Panc1 (cell line): ENCODE measurements at regions not wholly inside any gene's neighbourhood (a gene's known extent, or its start where the extent isn't known, plus 50 kb on each side); places are given as distances from the start of the nearest gene placed in this dataset.

Source experiments
- ATAC-seq: fragments of 200-7000 bp; cut with Tn5 transposase; 2 replicates; pipeline ENCODE4 v1.9.1; 2020; ENCODE audit warnings: mild to moderate bottlenecking, moderate library complexity
- BruUV-seq: library from RNA; stranded (reverse); fragments of 400-500 nt; replicated peaks from 2 replicates; lab custom pipeline; 2021; lab: Mats Ljungman, UMichigan
- CTCF ChIA-PET: fragments of 300-600 bp; sonication (Branson Sonifier 250); formaldehyde crosslinking; loops from one replicate; lab custom pipeline; 2022; ENCODE audit warnings: antibody characterized with exemption; lab: Charles Lee
- POLR2A ChIA-PET: fragments of 300-600 bp; sonication (Branson Sonifier 250); formaldehyde crosslinking; loops from one replicate; lab custom pipeline; 2022; ENCODE audit warnings: antibody characterized with exemption; lab: Charles Lee
- DNase-seq: peaks from one replicate; pipeline ENCODE4 v3.0.0-alpha.2; 2010; ENCODE audit warnings: low read depth, low spot score
- H3K27ac ChIP-seq: 2 replicates; pipeline ENCODE4 v1.5.1; 2011; ENCODE audit warnings: mild to moderate bottlenecking, low read length, inconsistent platforms
- H3K27me3 ChIP-seq: fragments of 200-500 bp; sonication (Bioruptor generic); 2 replicates; pipeline ENCODE4 v1.6.0; 2014; ENCODE audit warnings: low read length, inconsistent platforms; ENCODE audit not compliant: control insufficient read depth, insufficient read depth
- H3K36me3 ChIP-seq: fragments of 200-500 bp; sonication (Bioruptor generic); 2 replicates; pipeline ENCODE4 v1.5.1; 2014; ENCODE audit warnings: inconsistent platforms, mild to moderate bottlenecking, low read length, moderate library complexity; ENCODE audit not compliant: control insufficient read depth, insufficient read depth
- H3K4me1 ChIP-seq: 2 replicates; pipeline ENCODE4 v1.5.1; 2011; ENCODE audit warnings: inconsistent platforms, mild to moderate bottlenecking, low read length, moderate library complexity; ENCODE audit not compliant: control insufficient read depth, insufficient read depth
- H3K4me3 ChIP-seq, 2 experiments: 2 replicates each; pipeline ENCODE4 v1.5.1; 2011 to 2012; ENCODE audit warnings: low read depth in 2 of 2, low read length in 2 of 2, mild to moderate bottlenecking in 2 of 2, inconsistent platforms in 1 of 2, moderate library complexity in 1 of 2
- H3K9me3 ChIP-seq: fragments of 200-500 bp; sonication (Bioruptor generic); 2 replicates; pipeline ENCODE4 v1.5.1; 2014; ENCODE audit warnings: low read depth, mild to moderate bottlenecking, inconsistent platforms, low read length, moderate library complexity; ENCODE audit not compliant: control insufficient read depth, insufficient read depth
- CTCF ChIP-seq: fragments of 450-650 bp; IDR thresholded peaks from 2 replicates; pipeline ENCODE4 v1.5.1; 2017; ENCODE audit warnings: mild to moderate bottlenecking
- POLR2AphosphoS5 ChIP-seq: IDR thresholded peaks from 2 replicates; pipeline ENCODE4 v1.6.1; 2012; ENCODE audit warnings: mild to moderate bottlenecking, low read depth, low read length, moderate library complexity
- REST ChIP-seq, 2 experiments: IDR thresholded peaks; 2 replicates each; pipeline ENCODE4 v1.6.1; 2011 to 2012; ENCODE audit warnings: low read depth in 2 of 2, control low read depth in 1 of 2, low read length in 1 of 2, mild to moderate bottlenecking in 1 of 2, moderate library complexity in 1 of 2; ENCODE audit not compliant: insufficient read depth in 1 of 2
- SIN3A ChIP-seq: IDR thresholded peaks from 2 replicates; pipeline ENCODE4 v1.6.1; 2012; ENCODE audit warnings: low read depth, mild to moderate bottlenecking, low read length, moderate library complexity, borderline replicate concordance; ENCODE audit not compliant: insufficient read depth
- TCF7L2 ChIP-seq: IDR thresholded peaks from 2 replicates; pipeline ENCODE4 v1.6.1; 2011; ENCODE audit warnings: mild to moderate bottlenecking, low read depth, low read length, inconsistent platforms
- in situ Hi-C: cut with HindIII; loops from 2 replicates; pipeline ENCODE4 v1.10.0; 2016; ENCODE audit warnings: low sequenced_read_pairs, low pct_unique_long_range_greater_than_20kb
- intact Hi-C: fragments of 100-400 bp; cut with micrococcal nuclease; formaldehyde crosslinking; loops from one replicate; pipeline ENCODE4 v1.10.0; 2022; ENCODE audit not compliant: unreplicated experiment

- CTCF ChIA-PET, result no interaction called here
- DNase-seq, result no peak
- Histone ChIP-seq H3K27ac (no peak overlapping the region), H3K27me3 (peaks cover 2% of the 10 kb centered on the region; the same call in 1 of the 2 replicates), H3K36me3 (no peaks in the 10 kb centered on the region), H3K4me1 (no peaks in the 10 kb centered on the region), H3K9me3 (no peaks in the 10 kb centered on the region), H3K4me3 (no peak overlapping the region)
- no TSS peak for BruUV-seq
- intact Hi-C loops (no loop called here), in situ Hi-C loops (no loop called here)
- TF ChIP-seq POLR2AphosphoS5 (no peak), SIN3A (no peak), CTCF (no peak), TCF7L2 (no peak), REST (IDR thresholded peaks at IDR 0.05; ENCODE audit: insufficient read depth in 1 of 2, low read depth in 2 of 2, low read length in 1 of 2) (no peak)
- no peak for ATAC-seq
- POLR2A ChIA-PET, result no interaction called here
Observed at GRCh38 chr17:77570565-77570898, 388.0 kb upstream of the TNRC6C start.

- peaks cover 2% of the 10 kb centered on the region; the same call in 1 of the 2 replicates for H3K27me3 ChIP-seq
- ChIA-PET CTCF (no interaction called here), POLR2A (no interaction called here)
- no peak overlapping the region for H3K4me3 ChIP-seq
- no peaks in the 10 kb centered on the region for H3K9me3 ChIP-seq
- BruUV-seq, result no TSS peak
- no peak for DNase-seq
- intact Hi-C loops (no loop called here), in situ Hi-C loops (no loop called here)
- H3K4me1 ChIP-seq, result no peaks in the 10 kb centered on the region
- no peak overlapping the region for H3K27ac ChIP-seq
- no peak for TF ChIP-seq POLR2AphosphoS5
- TF ChIP-seq TCF7L2, result no peak
- TF ChIP-seq CTCF, result no peak
- no peak for TF ChIP-seq SIN3A
- no peak for TF ChIP-seq REST (IDR thresholded peaks at IDR 0.05; ENCODE audit: insufficient read depth in 1 of 2, low read depth in 2 of 2, low read length in 1 of 2)
- no peak for ATAC-seq
- no peaks in the 10 kb centered on the region for H3K36me3 ChIP-seq
Observed at GRCh38 chr17:77571155-77571981, 387.1 kb upstream of the TNRC6C start.
